ENCODE measurements at regions not wholly inside any gene's neighbourhood (a gene's known extent, or its start where the extent isn't known, plus 50 kb on each side); places are given as distances from the start of the nearest gene placed in this dataset.

DNA sequence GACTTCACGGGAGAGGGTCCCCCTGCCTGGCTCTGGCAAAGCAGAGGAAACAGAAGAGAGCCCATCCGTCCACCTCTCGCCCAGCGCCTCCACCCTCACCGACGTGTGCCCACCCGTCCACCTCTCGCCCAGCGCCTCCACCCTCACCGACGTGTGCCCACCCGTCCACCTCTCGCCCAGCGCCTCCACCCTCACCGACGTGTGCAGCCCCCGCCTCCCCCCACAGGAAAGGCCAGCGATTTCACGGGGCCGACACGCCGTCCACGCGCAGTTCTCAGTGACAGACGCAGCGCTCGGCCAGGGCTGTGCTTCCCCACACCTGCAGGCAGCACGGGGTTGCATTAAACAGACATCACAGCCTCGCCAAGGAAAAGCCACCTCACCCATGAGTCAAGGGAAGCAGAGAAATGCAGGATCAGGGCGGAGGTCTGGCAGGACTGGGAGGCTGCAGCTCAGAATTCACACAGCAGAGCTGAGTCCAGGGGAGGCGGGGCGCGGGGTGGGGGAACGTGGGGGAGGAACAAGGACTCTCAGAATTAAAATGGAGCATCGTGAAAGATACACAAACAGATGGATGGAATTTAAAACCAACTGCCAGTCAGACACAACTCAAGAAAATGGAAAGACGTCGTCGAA, 377.7 kb downstream of the BRD1 start:
- no peak for DNase-seq

DNA sequence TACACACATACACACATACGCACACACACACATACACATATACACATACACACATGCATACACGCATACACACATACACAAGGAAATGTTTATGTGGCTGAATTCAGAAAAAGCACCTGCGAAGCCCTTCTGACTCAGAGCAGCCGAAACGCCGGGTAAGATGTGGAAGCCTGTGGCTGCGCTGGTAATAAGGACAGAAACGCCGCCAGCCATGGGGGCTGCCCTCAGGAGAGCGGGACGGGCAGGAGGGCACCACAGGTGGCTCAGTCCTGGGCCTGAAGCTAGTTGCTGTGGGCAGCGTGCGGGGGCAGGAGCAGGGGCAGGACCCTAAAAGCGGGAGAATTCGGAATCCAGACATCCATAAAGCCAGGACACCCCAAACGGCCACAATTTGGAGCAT, 378.3 kb downstream of the BRD1 start:
- no peak for DNase-seq

DNA sequence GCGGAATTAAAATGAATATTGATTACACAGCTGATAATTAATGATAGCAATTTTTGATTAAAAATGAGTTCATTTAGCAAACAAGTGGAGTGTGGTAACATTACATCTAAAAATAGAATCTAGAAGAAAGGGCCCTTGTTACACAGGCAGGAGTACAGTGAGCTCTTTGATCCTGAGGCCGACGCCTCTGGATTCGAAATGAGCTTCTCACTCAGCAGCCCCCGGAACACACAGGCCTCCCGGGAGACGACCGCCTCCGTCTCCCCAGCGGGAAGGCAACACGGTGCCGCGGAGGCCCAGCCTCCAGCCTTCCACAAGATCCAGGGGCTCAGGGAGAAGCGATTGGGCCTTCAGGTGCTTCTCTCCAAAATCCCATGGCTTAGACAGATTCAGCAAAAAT, 379.1 kb downstream of the BRD1 start:
- no peak for DNase-seq

DNA sequence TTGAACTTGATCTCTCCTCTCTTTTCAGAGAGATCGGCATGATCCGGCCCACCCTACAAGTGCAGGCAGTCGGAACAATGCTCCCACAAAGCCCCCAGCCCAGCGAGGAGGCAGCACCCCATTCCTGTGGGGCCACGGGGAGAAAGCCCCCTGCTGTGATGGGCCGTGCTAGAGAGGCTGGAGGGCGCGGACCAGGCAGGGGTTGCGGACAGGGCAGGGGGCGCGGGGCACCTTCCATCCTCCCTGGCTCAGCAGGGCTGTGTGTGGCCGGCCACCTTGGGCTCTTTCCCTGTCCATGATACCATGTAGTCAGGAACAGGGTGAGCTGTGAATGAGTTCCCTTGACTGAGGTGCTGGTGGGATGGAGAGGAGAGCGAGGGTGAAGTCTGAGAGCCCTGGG, 379.8 kb downstream of the BRD1 start:
- DNase-seq: no peak

- no peak for DNase-seq
These were observed 380.6 kb downstream of the BRD1 start for GRCh38 chr22:49446759-49447710.

- no peak for DNase-seq
These were observed 381.4 kb downstream of the BRD1 start for GRCh38 chr22:49446145-49446758.

DNA sequence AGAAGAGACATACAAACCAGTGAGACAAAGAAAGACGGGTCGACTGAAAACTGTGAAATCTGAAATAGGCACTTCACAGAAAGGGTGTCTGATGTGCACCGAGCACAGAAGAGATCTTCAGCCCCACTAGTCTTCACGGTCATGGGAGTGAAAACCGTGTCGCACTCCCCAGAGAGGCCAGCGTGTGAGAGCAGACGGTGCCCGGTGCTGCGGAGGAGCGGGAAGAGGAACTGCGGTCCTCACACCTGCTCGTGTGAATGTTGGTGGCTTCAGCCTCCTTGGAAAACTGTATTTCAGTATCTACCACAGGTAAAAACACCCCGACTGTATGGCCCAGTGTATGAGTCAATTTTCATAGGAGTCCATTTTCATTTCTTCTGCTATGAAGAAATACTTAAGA, 382.9 kb downstream of the BRD1 start:
- no peak for DNase-seq

DNA sequence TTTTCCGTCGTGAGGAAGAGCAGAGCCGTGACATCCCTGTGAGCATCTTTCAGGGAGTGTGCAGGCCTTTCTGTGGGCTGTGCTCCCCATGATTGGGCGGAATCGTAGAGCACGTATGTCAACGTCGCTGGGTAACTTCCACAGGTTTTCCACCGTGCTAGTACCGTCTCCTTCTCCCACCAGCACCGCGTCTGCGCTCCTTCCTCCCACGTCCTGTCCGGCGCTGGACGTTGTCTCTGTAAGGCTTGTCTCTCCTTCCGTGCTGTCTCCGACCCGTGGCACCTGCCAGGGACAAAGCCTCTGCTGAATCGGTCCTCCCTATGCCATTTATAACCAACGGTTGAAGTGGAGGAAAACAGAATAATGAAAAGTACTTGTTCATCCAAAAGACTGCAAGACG, 386.7 kb downstream of the BRD1 start:
- no peak for DNase-seq

DNA sequence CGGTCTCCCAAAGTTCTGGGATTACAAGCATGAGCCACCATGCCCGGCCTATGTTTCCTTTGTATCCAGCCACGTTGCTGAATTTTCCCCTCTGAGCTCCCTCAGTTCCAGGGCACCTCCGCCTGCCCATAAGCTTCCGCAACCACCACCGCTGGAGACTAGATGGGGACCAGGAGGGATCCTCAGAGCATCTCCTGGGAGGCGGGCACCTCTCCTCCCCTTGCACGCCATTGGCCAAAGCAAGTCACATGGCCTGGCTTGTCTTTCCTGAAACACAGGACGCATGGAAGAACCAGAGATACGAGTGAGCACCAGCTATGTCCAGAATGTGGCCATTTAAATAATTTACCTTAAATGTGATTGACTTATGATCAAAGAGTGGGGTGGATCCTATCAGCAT, 388.3 kb downstream of the BRD1 start:
- DNase-seq: no peak

DNA sequence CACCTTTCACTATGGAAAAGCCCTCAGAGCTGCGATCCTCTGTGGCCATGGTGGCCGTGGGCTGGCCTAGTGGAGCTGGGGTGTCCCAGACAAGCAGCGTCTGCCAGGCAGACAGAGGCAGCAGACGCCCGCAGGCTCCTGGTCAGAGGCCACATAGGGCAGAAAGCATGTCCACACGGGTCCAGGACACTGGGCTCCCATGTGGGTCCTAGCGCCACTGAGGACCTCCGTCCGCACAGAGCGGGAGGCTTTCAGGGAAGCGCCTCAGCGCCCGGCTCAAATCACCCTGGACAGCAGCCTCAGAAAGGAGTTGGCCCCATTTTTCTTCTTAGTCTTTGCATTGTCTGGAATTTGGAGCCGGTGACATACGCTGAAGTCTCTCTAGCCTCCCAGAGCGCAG, 389.7 kb downstream of the BRD1 start:
- DNase-seq: no peak

- no peak for DNase-seq
These were observed 390.3 kb downstream of the BRD1 start for GRCh38 chr22:49437356-49437755.

- no peak for DNase-seq
These were observed 391.6 kb downstream of the BRD1 start for GRCh38 chr22:49436056-49436455.

DNA sequence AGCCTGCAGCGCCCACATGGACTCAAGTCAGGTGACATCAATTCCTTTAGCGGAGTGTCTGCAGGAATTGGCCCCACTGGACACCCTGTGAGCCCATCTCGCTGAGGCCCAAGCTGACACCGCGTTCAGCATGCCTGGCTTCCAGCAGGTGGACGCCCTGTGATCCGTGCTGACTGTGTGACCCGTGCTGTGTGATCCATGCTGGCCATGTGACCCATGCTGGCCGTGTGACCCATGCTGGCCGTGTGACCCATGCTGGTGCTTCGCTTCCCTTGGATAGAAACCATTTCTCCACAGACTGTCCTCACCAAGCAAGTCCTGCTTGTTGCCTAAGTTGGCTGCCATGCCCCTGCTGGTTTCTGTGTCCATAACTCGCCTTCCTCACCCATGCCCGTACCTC, 392.1 kb downstream of the BRD1 start:
- DNase-seq: no peak

DNA sequence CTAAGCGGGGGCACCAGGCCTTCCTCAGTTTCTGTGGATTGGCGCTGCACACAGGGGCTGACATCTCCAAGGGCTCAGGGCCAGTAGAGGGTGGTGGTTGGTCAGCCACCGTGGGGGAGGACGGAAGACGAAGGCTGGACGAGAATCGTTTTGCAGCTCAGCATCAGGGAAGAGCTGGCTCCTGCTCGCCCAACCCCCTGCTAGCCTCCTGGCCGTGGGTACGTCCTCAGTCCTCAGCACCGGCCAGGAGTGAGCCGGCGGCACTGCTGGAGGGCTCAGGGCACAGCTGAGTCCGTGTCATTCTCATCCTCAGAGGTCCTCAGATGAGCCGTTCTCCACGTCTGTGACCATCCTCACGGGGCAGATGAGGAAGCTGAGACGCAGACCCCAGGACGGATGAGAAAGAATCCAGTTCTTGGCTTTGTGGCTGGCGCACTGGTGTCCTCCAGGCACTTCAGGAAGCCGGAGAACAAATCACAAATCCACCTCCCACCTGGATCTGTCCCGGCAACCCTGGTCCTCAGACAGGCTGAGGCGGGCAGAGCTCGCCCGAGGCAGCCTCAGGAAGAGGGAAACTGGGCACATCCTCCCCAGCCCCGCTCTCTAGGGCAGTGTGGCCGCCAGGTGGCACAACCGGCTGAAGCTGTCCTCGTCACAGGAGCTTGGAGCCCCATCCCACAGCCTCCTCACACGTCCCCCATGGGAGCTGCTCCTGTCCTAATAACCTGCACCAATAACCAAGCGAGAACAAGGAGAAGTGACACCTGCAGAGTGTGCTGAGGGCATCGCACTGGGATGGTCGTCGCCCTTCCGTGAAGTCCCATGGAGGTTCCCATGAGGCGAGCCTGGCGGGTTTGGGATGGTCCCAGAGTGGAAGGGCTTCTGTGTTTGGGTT, 393.7 kb downstream of the BRD1 start:
- no peak for DNase-seq

DNA sequence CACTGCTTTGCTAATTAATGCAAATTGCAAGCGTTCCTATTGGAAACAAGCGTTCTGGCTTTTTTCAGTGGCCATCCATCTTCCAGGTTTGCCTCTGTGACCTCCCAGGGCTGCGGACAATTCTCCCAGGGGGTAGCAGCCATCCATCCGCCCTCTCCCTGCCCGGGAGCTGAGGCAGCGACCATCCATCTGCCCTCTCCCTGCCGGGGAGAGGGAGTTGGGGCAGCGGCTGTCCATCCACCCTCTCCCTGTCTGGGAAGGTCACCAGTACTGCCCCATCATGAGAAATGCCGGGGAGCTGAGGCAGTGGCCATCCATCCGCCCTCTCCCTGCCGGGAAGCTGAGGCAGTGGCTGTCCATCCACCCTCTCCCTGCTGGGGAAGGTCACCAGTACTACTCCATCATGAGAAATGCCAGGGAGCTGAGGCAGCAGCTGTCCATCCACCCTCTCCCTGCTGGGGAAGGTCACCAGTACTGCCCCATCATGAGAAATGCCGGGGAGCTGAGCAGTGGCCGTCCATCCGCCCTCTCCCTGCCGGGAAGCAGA, 394.7 kb downstream of the BRD1 start:
- DNase-seq: no peak

- DNase-seq: no peak
These were observed 395.3 kb downstream of the BRD1 start for GRCh38 chr22:49432211-49432896.

DNA sequence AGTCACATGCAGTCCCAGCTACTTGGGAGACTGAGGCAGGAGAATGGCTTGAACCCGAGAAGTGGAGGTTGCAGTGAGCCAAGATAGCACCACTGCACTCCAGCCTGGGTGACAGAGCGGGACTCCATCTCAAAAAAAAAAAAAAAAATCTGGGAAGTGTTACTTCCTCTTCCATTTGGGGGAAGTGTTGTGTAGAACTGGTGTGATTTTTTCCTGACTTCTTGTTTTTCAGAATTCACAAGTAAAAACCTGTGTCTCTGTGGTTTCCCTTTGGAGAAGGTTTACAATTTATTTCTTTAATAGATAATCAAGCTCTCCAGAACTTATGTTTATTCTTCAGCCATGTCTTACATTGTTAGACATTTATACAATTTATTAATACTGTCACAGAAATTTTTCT, 396.1 kb downstream of the BRD1 start:
- DNase-seq: no peak

DNA sequence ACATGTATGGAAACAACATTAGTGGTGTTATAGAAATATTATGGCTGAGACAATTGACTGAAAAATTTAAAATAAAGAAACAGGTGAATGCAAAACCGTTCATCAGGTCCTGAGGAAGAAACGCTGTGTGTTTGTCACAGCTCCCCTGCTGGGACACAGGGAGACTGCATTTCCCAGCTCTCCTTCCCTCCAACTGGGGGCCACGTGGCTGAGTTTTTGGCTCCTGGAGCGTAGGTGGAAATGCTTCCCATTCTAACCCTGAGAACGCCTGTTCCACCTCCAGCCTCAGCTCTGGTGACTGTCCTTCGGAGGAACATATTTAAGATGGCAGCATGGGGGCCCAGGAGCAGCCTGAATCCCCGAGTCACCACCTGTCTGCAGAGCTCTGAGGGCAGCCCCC, 398.6 kb downstream of the BRD1 start:
- no peak for DNase-seq

GRCh38 chr22:49427941-49428340, 399.7 kb downstream of the BRD1 start:
- no peak for DNase-seq

GRCh38 chr22:49427341-49427740, 400.3 kb downstream of the BRD1 start:
- no peak for DNase-seq

DNA sequence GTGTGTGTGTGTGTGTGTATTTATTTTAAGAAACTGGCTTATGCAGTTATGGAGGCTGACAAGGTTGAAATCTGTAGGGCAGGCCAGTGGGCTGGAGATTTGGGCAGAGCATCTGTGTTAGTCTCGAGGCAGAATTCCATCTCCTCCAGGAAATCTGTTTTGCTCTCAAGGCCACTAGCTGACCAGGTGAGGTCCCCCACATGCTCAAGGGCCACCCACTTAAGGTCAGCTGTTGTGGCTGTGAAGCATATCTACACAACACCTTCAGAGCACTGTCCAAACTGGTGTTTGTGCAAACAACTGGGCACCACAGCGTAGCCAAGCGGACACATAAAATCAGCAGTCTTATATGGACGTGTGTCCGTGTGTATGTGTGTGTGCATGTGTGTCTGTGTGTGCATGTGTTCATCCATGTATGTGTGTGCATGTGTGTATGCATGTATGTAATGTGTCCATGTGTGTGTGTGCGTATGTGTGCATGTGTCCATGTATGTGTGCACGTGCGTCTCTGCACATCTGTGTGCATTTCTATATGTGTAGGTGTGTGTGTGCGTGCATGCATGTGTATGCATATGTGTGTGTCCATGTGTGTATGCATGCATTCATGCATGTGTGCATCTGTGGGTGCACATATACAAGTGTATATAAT, 400.9 kb downstream of the BRD1 start:
- DNase-seq: no peak

- no peak for DNase-seq
These were observed 401.6 kb downstream of the BRD1 start for GRCh38 chr22:49426098-49426497.

Data from 8988T (cell line).